Panc1 (cell line): ENCODE measurements at regions not wholly inside any gene's neighbourhood (a gene's known extent, or its start where the extent isn't known, plus 50 kb on each side); places are given as distances from the start of the nearest gene placed in this dataset.

Experiments used
- ATAC-seq: fragments of 200-7000 bp; cut with Tn5 transposase; 2 replicates; pipeline ENCODE4 v1.9.1; 2020; ENCODE audit warnings: mild to moderate bottlenecking, moderate library complexity
- BruUV-seq: library from RNA; stranded (reverse); fragments of 400-500 nt; replicated peaks from 2 replicates; lab custom pipeline; 2021; lab: Mats Ljungman, UMichigan
- CTCF ChIA-PET: fragments of 300-600 bp; sonication (Branson Sonifier 250); formaldehyde crosslinking; loops from one replicate; lab custom pipeline; 2022; ENCODE audit warnings: antibody characterized with exemption; lab: Charles Lee
- POLR2A ChIA-PET: fragments of 300-600 bp; sonication (Branson Sonifier 250); formaldehyde crosslinking; loops from one replicate; lab custom pipeline; 2022; ENCODE audit warnings: antibody characterized with exemption; lab: Charles Lee
- DNase-seq: peaks from one replicate; pipeline ENCODE4 v3.0.0-alpha.2; 2010; ENCODE audit warnings: low read depth, low spot score
- H3K27ac ChIP-seq: 2 replicates; pipeline ENCODE4 v1.5.1; 2011; ENCODE audit warnings: mild to moderate bottlenecking, low read length, inconsistent platforms
- H3K27me3 ChIP-seq: fragments of 200-500 bp; sonication (Bioruptor generic); 2 replicates; pipeline ENCODE4 v1.6.0; 2014; ENCODE audit warnings: low read length, inconsistent platforms; ENCODE audit not compliant: control insufficient read depth, insufficient read depth
- H3K36me3 ChIP-seq: fragments of 200-500 bp; sonication (Bioruptor generic); 2 replicates; pipeline ENCODE4 v1.5.1; 2014; ENCODE audit warnings: inconsistent platforms, mild to moderate bottlenecking, low read length, moderate library complexity; ENCODE audit not compliant: control insufficient read depth, insufficient read depth
- H3K4me1 ChIP-seq: 2 replicates; pipeline ENCODE4 v1.5.1; 2011; ENCODE audit warnings: inconsistent platforms, mild to moderate bottlenecking, low read length, moderate library complexity; ENCODE audit not compliant: control insufficient read depth, insufficient read depth
- H3K4me3 ChIP-seq, 2 experiments: 2 replicates each; pipeline ENCODE4 v1.5.1; 2011 to 2012; ENCODE audit warnings: low read depth in 2 of 2, low read length in 2 of 2, mild to moderate bottlenecking in 2 of 2, inconsistent platforms in 1 of 2, moderate library complexity in 1 of 2
- H3K9me3 ChIP-seq: fragments of 200-500 bp; sonication (Bioruptor generic); 2 replicates; pipeline ENCODE4 v1.5.1; 2014; ENCODE audit warnings: low read depth, mild to moderate bottlenecking, inconsistent platforms, low read length, moderate library complexity; ENCODE audit not compliant: control insufficient read depth, insufficient read depth
- POLR2AphosphoS5 ChIP-seq: IDR thresholded peaks from 2 replicates; pipeline ENCODE4 v1.6.1; 2012; ENCODE audit warnings: mild to moderate bottlenecking, low read depth, low read length, moderate library complexity
- REST ChIP-seq, 2 experiments: IDR thresholded peaks; 2 replicates each; pipeline ENCODE4 v1.6.1; 2011 to 2012; ENCODE audit warnings: low read depth in 2 of 2, control low read depth in 1 of 2, low read length in 1 of 2, mild to moderate bottlenecking in 1 of 2, moderate library complexity in 1 of 2; ENCODE audit not compliant: insufficient read depth in 1 of 2
- SIN3A ChIP-seq: IDR thresholded peaks from 2 replicates; pipeline ENCODE4 v1.6.1; 2012; ENCODE audit warnings: low read depth, mild to moderate bottlenecking, low read length, moderate library complexity, borderline replicate concordance; ENCODE audit not compliant: insufficient read depth
- TCF7L2 ChIP-seq: IDR thresholded peaks from 2 replicates; pipeline ENCODE4 v1.6.1; 2011; ENCODE audit warnings: mild to moderate bottlenecking, low read depth, low read length, inconsistent platforms
- in situ Hi-C: cut with HindIII; loops from 2 replicates; pipeline ENCODE4 v1.10.0; 2016; ENCODE audit warnings: low sequenced_read_pairs, low pct_unique_long_range_greater_than_20kb
- intact Hi-C: fragments of 100-400 bp; cut with micrococcal nuclease; formaldehyde crosslinking; loops from one replicate; pipeline ENCODE4 v1.10.0; 2022; ENCODE audit not compliant: unreplicated experiment
- TF ChIP-seq, protein P1 (sequence below): fragments of 450-650 bp; IDR thresholded peaks from 2 replicates; pipeline ENCODE4 v1.5.1; 2017; ENCODE audit warnings: mild to moderate bottlenecking

DNA sequence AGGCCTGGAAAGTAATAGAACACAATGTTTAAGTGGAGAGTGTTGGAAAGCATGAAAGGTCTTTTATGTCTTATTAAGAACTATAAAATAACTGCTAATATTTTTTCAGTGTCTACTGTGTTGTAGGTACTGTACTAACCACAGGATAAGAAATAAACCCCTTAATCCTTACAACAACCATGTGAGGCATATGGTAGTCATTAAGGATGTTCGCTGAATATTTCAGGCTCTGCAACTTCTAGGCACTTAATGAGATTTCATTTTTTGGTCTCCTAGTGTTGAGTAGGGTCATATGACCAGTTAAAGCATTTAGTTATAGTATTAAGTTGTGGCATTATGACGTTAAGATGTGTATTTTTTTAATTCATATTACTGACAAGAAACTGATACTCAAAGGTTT is 346.6 kb upstream of the KCNH7 start:
- Histone ChIP-seq H3K27me3 (no peaks in the 10 kb centered on the region), H3K9me3 (no peaks in the 10 kb centered on the region), H3K4me3 (no peak overlapping the region), H3K4me1 (no peaks in the 10 kb centered on the region), H3K36me3 (no peaks in the 10 kb centered on the region), H3K27ac (no peak overlapping the region)
- ChIA-PET CTCF (no interaction called here), POLR2A (no interaction called here)
- ATAC-seq (no peak), DNase-seq (no peak)
- intact Hi-C loops = loop anchor here (10.0 kb wide), 1 partner anchor 880 kb away; no protein-coding TSS in a partner anchor
- no TSS peak for BruUV-seq
- no peak for TF ChIP-seq POLR2AphosphoS5
- TF ChIP-seq REST (IDR thresholded peaks at IDR 0.05; ENCODE audit: insufficient read depth in 1 of 2, low read depth in 2 of 2, low read length in 1 of 2) = no peak
- TF ChIP-seq SIN3A = no peak
- TF ChIP-seq, protein P1, sequence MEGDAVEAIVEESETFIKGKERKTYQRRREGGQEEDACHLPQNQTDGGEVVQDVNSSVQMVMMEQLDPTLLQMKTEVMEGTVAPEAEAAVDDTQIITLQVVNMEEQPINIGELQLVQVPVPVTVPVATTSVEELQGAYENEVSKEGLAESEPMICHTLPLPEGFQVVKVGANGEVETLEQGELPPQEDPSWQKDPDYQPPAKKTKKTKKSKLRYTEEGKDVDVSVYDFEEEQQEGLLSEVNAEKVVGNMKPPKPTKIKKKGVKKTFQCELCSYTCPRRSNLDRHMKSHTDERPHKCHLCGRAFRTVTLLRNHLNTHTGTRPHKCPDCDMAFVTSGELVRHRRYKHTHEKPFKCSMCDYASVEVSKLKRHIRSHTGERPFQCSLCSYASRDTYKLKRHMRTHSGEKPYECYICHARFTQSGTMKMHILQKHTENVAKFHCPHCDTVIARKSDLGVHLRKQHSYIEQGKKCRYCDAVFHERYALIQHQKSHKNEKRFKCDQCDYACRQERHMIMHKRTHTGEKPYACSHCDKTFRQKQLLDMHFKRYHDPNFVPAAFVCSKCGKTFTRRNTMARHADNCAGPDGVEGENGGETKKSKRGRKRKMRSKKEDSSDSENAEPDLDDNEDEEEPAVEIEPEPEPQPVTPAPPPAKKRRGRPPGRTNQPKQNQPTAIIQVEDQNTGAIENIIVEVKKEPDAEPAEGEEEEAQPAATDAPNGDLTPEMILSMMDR = no peak
- no peak for TF ChIP-seq TCF7L2
- in situ Hi-C loops = no loop called here

DNA sequence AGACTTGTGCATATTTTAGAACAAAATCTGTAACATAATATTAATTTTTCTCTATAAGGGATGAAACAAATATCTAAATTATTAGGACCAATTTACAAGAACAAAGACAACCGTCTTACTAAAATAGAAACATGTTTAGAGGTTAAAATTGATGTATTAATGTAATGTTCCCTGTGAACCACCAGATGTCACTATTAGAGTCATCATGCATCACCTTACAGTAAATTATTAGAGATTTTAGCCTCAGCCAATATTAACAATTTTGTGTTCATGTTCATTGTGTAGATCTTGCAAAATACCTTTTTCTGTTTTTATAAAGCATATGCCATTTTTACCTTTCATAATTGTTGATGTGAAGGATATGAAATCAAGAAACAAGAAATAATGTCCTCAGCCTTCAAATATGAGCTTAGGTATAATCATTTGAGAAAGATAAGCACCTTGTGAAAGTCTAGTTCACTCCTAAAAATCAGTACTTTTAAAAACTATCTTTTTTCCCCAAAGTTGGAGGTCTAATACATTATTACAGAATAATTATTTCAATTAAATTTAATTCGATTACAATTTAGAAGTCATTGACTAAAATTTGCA is 344.3 kb upstream of the KCNH7 start:
- intact Hi-C loops (loop anchor here (5.0 to 10.0 kb wide), 3 partner anchors 882 to 1294 kb away; no protein-coding TSS in a partner anchor), in situ Hi-C loops (no loop called here)
- ChIA-PET CTCF (interaction anchor here (0.6 to 1.2 kb wide), 7 partner anchors 15 to 1341 kb away, joined by 3 to 8 read pairs (median 4); no protein-coding TSS in a partner anchor), POLR2A (no interaction called here)
- Histone ChIP-seq H3K9me3 (no peaks in the 10 kb centered on the region), H3K27me3 (no peaks in the 10 kb centered on the region), H3K27ac (no peak overlapping the region), H3K4me3 (no peak overlapping the region), H3K36me3 (no peaks in the 10 kb centered on the region), H3K4me1 (no peaks in the 10 kb centered on the region)
- DNase-seq = no peak
- no peak for TF ChIP-seq POLR2AphosphoS5
- TF ChIP-seq, protein P1 = peak; percentile 40; the same call in 1 of the 2 replicates
- BruUV-seq = no TSS peak
- no peak for ATAC-seq
